ENCODE measurements at regions not wholly inside any gene's neighbourhood (a gene's known extent, or its start where the extent isn't known, plus 50 kb on each side); places are given as distances from the start of the nearest gene placed in this dataset.

GRCh38 chr2:15061268-15061667 lies 428.8 kb downstream of the LRATD1 start:
- TF ChIP-seq, protein P1, sequence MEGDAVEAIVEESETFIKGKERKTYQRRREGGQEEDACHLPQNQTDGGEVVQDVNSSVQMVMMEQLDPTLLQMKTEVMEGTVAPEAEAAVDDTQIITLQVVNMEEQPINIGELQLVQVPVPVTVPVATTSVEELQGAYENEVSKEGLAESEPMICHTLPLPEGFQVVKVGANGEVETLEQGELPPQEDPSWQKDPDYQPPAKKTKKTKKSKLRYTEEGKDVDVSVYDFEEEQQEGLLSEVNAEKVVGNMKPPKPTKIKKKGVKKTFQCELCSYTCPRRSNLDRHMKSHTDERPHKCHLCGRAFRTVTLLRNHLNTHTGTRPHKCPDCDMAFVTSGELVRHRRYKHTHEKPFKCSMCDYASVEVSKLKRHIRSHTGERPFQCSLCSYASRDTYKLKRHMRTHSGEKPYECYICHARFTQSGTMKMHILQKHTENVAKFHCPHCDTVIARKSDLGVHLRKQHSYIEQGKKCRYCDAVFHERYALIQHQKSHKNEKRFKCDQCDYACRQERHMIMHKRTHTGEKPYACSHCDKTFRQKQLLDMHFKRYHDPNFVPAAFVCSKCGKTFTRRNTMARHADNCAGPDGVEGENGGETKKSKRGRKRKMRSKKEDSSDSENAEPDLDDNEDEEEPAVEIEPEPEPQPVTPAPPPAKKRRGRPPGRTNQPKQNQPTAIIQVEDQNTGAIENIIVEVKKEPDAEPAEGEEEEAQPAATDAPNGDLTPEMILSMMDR (IDR thresholded peaks at IDR 0.05), result no peak
- TF ChIP-seq POLR2A (IDR thresholded peaks at IDR 0.05), result no peak
